GM12892 (cell line): ENCODE measurements at regions not wholly inside any gene's neighbourhood (a gene's known extent, or its start where the extent isn't known, plus 50 kb on each side); places are given as distances from the start of the nearest gene placed in this dataset.

ENCODE experiments used
- POLR2A ChIP-seq: IDR thresholded peaks from 2 replicates; pipeline ENCODE4 v1.6.1; 2011; ENCODE audit warnings: low read depth, low read length, control low read depth
- POLR2AphosphoS5 ChIP-seq: IDR thresholded peaks from 2 replicates; pipeline ENCODE4 v1.6.1; 2011; ENCODE audit warnings: low read depth, low read length, control low read depth
- TAF1 ChIP-seq: IDR thresholded peaks from 2 replicates; pipeline ENCODE4 v1.6.1; 2011; ENCODE audit warnings: low read depth, mild to moderate bottlenecking, control low read depth, low read length, borderline replicate concordance

DNA sequence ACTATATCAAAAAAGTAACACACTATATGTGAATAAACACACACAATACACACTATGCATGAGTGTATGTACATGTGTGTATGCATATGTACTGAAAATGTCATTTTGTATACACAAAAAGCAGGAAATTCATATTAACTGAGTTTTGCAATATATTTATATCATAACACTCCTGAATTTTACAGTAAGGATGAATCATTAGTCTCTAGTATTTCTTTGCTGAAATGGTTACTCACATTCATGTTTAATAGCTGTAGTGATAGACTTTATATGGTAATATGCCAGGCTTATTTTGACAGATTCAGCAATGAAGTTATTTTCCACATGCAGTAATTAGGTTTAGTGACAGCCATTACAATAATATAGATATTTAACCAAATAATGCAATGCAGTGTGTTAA lies 1216.2 kb upstream of the CITED2 start:
- TF ChIP-seq POLR2AphosphoS5: no peak
- no peak for TF ChIP-seq POLR2A
- no peak for TF ChIP-seq TAF1
